Vagina (tissue), 2 donors: ENCODE measurements at regions not wholly inside any gene's neighbourhood (a gene's known extent, or its start where the extent isn't known, plus 50 kb on each side); places are given as distances from the start of the nearest gene placed in this dataset.

ENCODE experiments used
- CTCF ChIP-seq, 3 experiments: fragments of 450-650 bp in 2 of 3; fragments of 200-600 bp in 1 of 3; sonication (generic) in 1 of 3; IDR thresholded peaks; one replicate each; pipeline ENCODE4 v1.5.1; 2017 to 2019; ENCODE audit warnings: antibody characterized with exemption in 3 of 3, mild to moderate bottlenecking in 2 of 3, moderate library complexity in 2 of 3
- POLR2A ChIP-seq, 2 donors: fragments of 450-650 bp; IDR thresholded peaks; one replicate each; pipeline ENCODE4 v1.6.1; 2017; ENCODE audit warnings: antibody characterized with exemption in 2 of 2, mild to moderate bottlenecking in 2 of 2, moderate library complexity in 2 of 2

GRCh38 chr10:4109469-4109868 is 324.5 kb upstream of the KLF6 start:
- TF ChIP-seq CTCF (IDR thresholded peaks at IDR 0.05), result no peak
- no peak for TF ChIP-seq POLR2A (IDR thresholded peaks at IDR 0.05)
